Omental fat pad (tissue), 3 donors: ENCODE measurements at regions not wholly inside any gene's neighbourhood (a gene's known extent, or its start where the extent isn't known, plus 50 kb on each side); places are given as distances from the start of the nearest gene placed in this dataset.

Experiments used
- ATAC-seq: fragments of 150-250 bp; one replicate; pipeline ENCODE4 v1.9.1; 2016; ENCODE audit warnings: mild to moderate bottlenecking, moderate library complexity; ENCODE audit not compliant: low FRiP score
- DNase-seq: peaks from one replicate; pipeline ENCODE4 v3.0.0-alpha.2; 2019; ENCODE audit warnings: low spot score
- TF ChIP-seq, protein P1 (sequence below), 3 donors: fragments of 450-650 bp; IDR thresholded peaks; one replicate each; pipeline ENCODE4 v1.5.1; 2016 to 2017; ENCODE audit warnings: antibody characterized with exemption in 3 of 3, mild to moderate bottlenecking in 3 of 3, moderate library complexity in 2 of 3

DNA sequence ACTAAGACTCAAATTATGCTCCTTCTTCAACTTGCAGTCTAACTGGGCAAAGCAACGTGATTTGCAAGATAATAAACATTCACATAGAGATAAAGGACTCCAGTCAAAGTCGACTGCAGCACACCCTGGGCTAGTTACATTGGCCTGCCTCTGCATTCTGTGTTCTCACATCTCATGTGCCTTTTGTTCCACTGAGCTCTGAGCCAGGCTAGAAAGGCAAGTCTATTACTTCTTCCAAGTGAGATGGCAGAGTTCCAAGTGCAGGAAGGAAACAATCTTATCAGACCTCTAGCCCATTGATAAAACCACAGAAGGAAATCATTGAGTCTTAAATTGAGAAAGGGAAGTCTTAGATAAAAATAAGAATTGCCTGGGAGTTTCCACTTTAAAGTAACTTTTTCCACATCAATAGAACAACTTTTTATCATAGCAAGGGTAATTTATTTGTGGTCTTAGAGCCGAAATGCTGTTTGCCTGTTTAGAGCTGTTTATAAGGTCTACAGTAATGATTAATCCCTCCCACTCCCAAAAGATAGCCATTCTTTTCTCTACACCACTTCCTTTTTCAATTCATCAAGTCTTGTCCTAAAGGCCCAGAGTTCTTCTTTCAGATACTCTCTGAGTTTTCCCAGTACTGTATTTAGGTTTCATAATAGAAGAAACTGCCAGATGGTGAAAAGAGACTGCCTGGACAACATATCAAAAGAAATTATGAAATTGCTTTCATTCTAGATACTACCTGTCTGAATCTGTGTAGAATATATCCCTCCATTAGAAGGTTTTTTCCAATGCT is 200.2 kb downstream of the GUCY2F start:
- DNase-seq, result no peak
- ATAC-seq, result no peak
- TF ChIP-seq, protein P1, sequence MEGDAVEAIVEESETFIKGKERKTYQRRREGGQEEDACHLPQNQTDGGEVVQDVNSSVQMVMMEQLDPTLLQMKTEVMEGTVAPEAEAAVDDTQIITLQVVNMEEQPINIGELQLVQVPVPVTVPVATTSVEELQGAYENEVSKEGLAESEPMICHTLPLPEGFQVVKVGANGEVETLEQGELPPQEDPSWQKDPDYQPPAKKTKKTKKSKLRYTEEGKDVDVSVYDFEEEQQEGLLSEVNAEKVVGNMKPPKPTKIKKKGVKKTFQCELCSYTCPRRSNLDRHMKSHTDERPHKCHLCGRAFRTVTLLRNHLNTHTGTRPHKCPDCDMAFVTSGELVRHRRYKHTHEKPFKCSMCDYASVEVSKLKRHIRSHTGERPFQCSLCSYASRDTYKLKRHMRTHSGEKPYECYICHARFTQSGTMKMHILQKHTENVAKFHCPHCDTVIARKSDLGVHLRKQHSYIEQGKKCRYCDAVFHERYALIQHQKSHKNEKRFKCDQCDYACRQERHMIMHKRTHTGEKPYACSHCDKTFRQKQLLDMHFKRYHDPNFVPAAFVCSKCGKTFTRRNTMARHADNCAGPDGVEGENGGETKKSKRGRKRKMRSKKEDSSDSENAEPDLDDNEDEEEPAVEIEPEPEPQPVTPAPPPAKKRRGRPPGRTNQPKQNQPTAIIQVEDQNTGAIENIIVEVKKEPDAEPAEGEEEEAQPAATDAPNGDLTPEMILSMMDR (IDR thresholded peaks at IDR 0.05), result no peak

GRCh38 chrX:109274806-109275205 is 207.1 kb downstream of the GUCY2F start:
- DNase-seq (no peak), ATAC-seq (no peak)
- TF ChIP-seq, protein P1 (IDR thresholded peaks at IDR 0.05), result no peak

- TF ChIP-seq, protein P1 (IDR thresholded peaks at IDR 0.05), result no peak
- DNase-seq, result no peak
- no peak for ATAC-seq
Measured at GRCh38 chrX:109270580-109271484, 211.1 kb downstream of the GUCY2F start.

DNA sequence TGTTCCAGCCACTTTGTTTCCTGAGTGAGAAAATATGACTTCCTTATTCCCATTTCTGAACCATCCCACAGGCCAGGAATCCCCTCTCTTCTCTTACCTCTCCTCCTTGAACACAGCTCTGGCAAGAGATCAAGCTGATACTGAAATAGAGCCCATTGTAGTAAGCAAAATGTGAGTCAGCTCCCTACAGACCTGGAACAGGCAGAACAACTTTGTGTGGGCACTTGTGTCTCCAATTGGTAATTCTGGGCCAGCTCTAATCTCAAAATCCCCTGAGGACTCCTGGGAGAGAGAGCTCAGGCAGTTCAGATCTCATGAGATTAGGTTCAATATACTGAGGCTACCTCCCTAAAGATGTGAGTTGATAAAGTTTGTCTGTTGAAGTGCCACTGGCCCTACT is 213.5 kb downstream of the GUCY2F start:
- TF ChIP-seq, protein P1 (IDR thresholded peaks at IDR 0.05), result no peak
- ATAC-seq (no peak), DNase-seq (no peak)

DNA sequence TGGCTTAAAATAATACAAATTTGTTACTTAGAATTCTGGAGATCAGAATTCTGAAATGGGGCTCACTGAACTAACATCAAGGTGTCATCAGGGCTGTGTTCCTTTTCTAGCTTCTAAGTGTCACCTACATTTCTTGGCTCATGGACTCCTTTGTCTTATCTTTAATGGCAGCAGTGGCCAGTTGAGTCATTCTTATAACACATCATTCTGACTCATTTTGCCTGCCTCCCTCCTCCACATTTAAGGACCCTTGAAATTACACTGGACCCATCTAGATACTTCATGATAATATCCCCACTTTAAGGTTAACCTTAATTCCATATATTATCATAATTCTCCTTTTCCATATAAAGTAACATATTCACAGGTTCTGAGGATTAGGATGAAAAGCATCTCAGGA is 215.9 kb downstream of the GUCY2F start:
- DNase-seq (no peak), ATAC-seq (no peak)
- TF ChIP-seq, protein P1 (IDR thresholded peaks at IDR 0.05), result no peak

- DNase-seq (no peak), ATAC-seq (no peak)
- TF ChIP-seq, protein P1 (IDR thresholded peaks at IDR 0.05), result no peak
Measured at GRCh38 chrX:109264878-109265277, 217.0 kb downstream of the GUCY2F start.
